NB4 (cell line): ENCODE measurements at regions not wholly inside any gene's neighbourhood (a gene's known extent, or its start where the extent isn't known, plus 50 kb on each side); places are given as distances from the start of the nearest gene placed in this dataset.

ENCODE experiments used
- MYC ChIP-seq: IDR thresholded peaks from 2 replicates; pipeline ENCODE4 v1.6.1; 2011; ENCODE audit warnings: low read depth, low read length
- POLR2A ChIP-seq: IDR thresholded peaks from 2 replicates; pipeline ENCODE4 v1.6.1; 2011; ENCODE audit warnings: mild to moderate bottlenecking; ENCODE audit not compliant: insufficient read length; ENCODE audit errors: extremely low read depth
- TF ChIP-seq, protein P1 (sequence below): IDR thresholded peaks from one replicate; pipeline ENCODE4 v1.5.1; 2012; ENCODE audit warnings: low read depth, low read length
- TF ChIP-seq, protein P2 (sequence below): IDR thresholded peaks from 2 replicates; pipeline ENCODE4 v1.6.1; 2011; ENCODE audit warnings: low read depth, low read length

DNA sequence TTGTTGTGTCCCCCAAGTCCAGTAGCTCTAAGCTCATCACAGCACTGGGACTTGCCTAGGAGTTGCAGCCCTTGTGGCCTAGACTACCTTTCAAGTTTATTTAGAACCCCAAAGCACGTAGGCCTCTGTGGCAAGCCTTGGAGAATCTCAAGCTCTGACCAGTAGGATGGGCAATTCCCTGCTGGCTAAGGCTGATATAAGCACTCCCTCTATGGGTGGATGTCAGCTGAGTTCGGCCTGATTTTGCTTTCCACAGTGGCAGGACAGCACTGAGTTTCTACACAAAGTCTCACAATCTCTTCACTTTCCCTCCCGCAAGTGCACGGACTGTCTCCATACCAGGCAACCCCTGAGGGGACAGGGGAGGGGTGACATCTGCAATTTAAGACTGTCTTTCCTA is 886.4 kb upstream of the LRRN3 start:
- TF ChIP-seq, protein P1, sequence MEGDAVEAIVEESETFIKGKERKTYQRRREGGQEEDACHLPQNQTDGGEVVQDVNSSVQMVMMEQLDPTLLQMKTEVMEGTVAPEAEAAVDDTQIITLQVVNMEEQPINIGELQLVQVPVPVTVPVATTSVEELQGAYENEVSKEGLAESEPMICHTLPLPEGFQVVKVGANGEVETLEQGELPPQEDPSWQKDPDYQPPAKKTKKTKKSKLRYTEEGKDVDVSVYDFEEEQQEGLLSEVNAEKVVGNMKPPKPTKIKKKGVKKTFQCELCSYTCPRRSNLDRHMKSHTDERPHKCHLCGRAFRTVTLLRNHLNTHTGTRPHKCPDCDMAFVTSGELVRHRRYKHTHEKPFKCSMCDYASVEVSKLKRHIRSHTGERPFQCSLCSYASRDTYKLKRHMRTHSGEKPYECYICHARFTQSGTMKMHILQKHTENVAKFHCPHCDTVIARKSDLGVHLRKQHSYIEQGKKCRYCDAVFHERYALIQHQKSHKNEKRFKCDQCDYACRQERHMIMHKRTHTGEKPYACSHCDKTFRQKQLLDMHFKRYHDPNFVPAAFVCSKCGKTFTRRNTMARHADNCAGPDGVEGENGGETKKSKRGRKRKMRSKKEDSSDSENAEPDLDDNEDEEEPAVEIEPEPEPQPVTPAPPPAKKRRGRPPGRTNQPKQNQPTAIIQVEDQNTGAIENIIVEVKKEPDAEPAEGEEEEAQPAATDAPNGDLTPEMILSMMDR: peak; percentile 13
- TF ChIP-seq POLR2A: no peak
- TF ChIP-seq, protein P2, sequence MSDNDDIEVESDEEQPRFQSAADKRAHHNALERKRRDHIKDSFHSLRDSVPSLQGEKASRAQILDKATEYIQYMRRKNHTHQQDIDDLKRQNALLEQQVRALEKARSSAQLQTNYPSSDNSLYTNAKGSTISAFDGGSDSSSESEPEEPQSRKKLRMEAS: no peak
- TF ChIP-seq MYC: no peak
